PC-3 (cell line): ENCODE measurements at regions not wholly inside any gene's neighbourhood (a gene's known extent, or its start where the extent isn't known, plus 50 kb on each side); places are given as distances from the start of the nearest gene placed in this dataset.

Source experiments
- CTCF ChIP-seq: fragments of 300-600 bp; sonication (generic); conservative IDR thresholded peaks from 2 replicates; pipeline ENCODE4 v1.5.1; 2017; ENCODE audit warnings: antibody characterized with exemption, low read depth, mild to moderate bottlenecking, low read length
- EZH2phosphoT487 ChIP-seq: fragments of 300-600 bp; sonication (generic); IDR thresholded peaks from 2 replicates; pipeline ENCODE4 v1.6.1; 2018; ENCODE audit warnings: mild to moderate bottlenecking, antibody characterized with exemption, low read length, borderline replicate concordance

DNA sequence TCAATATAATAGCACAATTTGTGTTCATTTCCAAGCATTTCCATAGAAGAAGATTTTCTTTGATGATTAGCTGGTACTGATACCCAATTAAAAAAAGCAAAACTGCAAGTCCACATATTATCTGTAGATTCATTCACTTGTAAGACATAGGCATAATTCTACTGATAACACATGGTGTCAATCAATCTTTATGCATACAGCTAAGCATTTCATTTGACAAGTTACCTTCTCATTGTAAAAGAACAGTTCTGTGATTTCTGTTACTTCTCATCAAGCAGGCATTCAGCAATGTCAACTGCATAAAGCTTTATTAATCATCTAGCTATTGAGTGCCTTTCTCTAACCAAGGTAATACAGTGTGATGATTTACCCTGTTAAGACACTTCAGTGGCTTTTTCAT lies 672.0 kb downstream of the PLOD2 start:
- TF ChIP-seq CTCF (no peak), EZH2phosphoT487 (no peak)
